CD4-positive, alpha-beta T cell treated with Interleukin-4 for 1 hour (primary cell): ENCODE measurements at regions not wholly inside any gene's neighbourhood (a gene's known extent, or its start where the extent isn't known, plus 50 kb on each side); places are given as distances from the start of the nearest gene placed in this dataset.
"Not testable (repeated sequence)": the region's sequence is repeated elsewhere in the genome, so short reads cannot be mapped to it uniquely, and the experiment has no call there.

Experiments
- DNase-seq, 2 donors: peaks; one replicate each; pipeline ENCODE4 v3.0.0-alpha.2; 2020 to 2022

DNA sequence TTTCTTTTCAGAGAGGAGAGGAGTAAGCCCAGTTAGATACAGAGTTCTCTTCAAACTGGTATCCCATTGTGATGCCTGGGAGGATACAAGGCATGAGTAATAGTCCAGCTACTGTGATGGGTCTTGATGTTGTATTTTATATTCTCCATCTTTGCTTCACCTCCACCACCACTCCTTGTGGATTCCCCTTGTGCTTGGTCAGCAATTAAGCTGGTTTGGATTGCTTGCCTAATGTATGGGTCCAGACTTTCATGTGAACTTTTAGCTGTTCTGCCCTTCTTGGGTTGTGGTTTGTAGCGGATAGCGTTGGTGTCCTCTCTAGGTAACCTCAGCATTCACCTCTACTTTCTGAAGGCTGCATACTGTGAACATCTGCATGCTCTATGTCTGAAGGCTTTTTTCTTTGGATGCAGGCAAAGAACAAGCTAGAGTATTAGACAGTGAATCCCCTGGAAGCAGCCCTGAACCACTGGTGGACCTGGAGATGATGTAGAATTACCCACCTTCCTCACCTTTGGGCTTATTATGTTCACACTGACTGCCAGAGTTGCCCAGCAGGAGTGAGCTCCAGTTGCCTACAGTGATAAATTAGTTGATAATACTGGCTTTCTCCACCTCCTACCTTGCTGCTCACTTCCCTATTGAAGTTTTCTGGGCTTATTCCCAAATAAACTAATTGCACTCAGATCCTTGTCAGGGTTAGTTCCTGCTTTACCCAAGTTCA is 126.5 kb upstream of the MTPN start:
- DNase-seq: no peak

DNA sequence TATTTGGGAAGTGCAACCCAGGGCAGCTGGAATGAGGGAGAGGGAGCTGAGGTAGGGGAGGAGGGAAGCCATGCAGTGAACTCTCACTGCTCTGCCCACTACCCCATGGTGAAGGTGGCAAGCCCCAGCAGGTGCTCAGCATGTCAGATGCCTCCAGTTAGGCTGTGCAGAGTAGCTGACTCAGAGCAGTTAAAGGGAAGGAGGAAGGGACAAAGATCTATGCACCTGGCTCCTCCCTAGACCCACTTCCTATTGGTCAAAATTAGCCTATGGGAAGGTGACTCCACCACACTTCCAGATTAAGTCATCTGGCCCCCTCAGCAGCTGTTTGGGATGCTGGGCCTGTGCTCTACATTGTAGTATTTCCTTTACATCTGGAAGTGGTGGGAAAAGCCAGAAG is 125.7 kb upstream of the MTPN start:
- DNase-seq: no peak

DNA sequence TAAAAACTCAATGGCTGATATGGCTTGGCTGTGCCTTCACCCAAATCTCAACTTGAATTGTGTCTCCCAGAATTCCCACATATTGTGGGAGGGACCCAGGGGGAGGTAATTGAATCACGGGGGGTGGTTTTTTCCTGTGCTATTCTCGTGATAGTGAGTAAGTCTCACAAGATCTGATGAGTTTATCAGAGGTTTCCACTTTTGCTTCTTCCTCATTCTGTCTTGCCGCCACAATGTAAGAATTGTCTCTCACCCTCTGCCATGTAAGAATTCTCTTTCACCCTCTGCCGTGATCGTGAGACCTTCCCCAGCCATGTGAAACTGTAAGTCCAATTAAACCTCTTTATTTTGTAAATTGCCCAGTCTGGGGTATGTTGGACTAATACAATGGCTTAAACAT is 115.6 kb upstream of the MTPN start:
- DNase-seq: not testable (repeated sequence)

DNA sequence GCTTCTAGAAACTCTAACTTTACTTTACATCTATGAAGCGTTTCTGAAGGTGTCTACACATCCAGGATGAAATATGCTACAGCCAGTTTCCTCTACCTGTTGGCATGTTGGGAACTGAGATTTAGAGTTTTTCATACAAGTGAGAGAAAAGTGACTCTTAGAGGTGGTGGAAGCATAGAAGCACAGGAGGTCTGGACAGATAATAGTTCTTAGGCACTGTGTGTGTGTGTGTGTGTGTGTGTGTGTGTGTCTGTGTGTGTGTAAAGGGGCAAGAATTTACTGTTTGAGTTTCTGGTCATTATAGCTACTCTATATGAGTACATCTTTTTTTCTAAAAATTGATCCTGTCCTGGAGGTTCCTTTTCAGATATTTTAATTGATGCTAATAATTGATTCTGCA is 110.7 kb upstream of the MTPN start:
- no peak for DNase-seq

DNA sequence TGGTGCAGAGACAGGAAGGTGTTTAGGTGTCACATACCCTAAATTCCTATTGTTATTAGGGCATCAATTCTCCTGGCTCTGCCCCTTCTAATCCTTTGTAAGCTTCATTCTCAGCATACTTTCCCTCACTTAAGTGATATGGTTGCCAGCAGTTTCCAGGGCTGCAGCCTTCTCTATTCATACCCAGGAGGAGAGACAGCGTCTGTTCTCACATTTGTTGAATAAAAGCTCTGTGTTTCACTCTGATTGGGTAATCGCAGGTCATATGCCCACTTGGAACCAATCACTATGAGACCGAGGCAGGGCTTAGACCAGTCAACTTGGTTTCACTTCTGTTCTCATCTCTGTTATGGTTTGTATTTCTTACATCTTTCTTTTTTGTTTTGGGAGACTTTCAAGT is 109.6 kb upstream of the MTPN start:
- peak; percentile 47 to 59 for DNase-seq

DNA sequence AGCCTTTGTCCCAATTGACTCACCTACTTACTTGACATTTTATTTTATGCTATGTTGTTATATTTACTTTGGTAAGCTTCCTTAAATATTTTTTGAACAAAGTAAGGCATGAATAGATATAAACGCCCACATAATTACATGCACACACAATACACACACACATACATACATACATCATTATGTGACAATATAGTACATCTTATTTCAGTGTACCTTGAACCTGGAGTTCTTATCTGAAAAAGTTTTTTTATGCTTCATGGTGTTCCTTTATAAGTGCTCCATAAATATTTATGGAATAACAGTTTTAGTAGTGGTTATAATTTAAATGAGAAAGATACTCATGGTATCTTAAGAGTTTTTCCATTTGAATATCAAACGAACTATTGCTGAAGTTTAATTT is 102.8 kb upstream of the MTPN start:
- DNase-seq: no peak

DNA sequence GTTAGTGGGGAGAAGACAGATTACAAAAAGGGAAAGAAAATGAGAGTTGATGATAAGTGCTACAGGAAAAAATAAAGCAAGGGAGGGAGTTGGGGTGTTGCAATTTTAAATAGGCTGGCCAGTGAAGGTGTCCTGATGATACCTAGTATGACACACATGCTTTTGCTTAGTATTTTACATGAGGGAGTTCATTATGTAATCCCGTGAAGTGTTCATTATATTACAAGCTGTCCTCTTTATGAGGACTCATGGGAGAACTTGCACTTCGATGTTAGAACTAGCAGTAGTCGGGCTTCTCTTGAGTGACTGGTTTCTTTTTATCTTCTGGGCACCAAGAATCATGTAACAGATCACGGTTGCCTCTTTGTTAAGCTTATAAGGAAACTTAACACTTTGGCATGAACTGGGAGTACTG is 102.3 kb upstream of the MTPN start:
- DNase-seq: no peak

DNA sequence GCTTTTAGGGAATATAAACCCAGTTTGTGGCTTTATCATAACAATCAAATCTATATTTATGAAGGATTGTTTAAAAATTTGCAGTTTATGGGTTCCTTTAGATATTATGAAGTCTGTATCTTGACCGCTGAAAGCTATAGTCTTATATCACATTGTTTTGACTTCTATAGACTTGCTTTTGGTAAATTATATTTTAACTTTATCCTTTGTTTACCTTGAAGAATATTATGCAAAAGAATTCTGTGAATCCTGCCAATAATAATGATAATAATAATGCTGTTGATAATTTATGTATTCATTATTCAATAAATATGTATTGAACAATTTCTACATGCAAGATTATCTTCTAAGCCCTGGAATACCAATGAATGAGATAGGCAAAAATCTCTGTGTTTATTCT is 101.9 kb upstream of the MTPN start:
- DNase-seq: no peak

DNA sequence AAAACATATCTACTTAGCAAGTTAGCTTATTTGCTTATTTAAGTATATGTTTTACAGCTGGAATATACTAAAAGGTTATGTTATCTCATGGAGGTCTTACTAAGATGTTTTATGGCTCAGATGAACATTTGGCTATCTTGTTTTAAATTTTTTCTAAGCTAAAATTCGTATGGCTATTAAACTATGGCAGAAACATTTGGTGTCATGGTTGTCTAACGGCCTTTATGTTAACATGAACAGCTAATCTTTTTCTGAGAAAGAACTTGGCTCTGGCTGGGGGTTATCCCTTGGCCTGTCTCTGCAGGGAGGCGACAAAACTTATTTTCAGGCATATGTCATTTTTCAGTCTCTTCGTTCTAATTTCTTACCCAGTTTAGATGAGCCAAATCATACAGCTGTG is 101.5 kb upstream of the MTPN start:
- no peak for DNase-seq

DNA sequence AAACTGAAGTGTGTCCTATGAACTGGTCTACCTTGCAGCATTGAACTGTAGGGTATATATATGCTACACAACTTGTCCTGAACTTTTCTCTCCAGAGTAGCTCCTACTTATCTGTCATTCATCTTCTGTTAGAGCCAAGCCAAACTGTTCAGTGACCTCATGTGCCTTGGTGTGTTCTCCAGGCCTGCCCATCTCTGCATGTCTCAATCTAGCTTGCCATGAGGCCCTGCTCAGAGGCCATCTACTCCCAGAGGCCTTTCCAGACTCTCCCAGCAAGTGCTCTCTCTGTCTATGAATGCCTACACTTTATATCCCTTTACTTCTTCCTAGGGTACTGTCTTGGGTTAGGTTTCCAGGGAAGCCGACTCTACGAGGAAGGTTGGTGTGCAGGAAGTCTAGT is 99.8 kb upstream of the MTPN start:
- no peak for DNase-seq

DNA sequence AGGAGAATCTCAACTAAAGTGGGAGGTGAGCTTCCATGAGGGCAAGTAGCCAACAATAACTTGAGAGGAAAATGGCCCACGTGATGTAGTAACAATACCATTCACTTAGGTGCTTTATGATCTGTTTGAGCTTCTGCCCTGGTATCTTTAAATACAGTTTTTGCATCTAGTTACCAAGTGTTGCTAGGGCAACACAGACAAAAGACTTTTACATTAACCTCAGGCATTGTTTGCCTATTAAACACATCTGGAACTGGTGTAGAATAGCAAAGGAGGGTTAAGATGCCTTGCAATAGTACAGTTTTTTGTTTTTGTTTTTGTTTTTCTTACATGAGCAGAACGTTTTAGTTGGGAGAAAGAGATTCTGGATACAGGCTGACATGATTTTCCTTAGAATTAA is 97.7 kb upstream of the MTPN start:
- no peak for DNase-seq

DNA sequence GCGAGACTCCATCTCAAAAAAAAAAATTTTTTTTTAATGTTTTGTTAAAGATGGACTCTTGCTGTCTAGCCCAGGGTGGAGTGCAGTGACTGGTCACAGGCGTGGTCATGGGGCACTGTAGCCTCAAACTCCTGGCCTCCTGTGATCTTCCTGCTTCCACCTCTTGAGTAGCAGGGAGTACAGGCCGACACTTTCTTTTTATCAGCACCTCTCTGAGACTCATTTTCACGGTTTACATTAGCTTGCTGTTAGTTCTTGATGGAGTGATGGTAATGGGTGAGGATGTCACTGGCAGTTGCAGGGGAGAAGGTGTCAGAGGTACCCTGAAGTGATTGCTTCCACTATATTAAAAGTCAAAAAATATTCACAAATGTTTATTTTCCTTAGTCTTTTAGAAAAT is 95.3 kb upstream of the MTPN start:
- no peak for DNase-seq

DNA sequence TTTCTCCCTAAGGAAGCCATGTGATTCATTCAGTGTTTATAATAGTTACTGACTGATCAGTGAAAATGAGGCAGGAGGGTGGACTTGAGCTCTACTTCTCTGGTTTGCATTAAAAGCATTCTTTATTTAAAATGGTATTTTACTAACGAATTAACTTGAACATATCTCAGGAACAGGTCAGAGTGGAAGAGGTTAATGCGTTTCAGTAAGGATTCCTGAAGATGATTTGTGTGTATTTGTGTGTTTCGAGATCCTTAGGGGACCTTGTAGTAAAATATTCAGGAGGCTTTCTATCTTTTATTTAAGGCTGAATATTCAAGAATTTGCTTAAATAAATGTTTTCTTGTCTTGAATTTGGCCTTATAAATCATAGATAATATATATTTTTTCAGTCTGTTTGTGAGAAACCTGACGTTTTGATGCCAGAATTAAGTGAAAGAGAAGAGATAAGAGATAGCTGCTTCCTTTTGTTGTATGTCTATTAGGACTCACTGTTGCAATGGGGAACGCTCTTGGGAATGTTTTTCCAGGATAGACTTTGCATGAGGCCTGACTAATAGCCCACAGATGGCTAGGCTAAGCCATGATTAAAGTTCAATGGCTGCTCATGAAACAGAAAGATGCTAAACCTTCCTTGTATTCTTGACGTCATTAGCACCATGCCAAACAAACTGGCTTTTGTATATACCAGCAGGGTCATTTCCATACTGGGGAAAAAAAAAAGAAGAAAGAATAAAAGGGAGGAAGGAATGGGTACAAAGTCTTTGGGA is 93.8 kb upstream of the MTPN start:
- no peak for DNase-seq

DNA sequence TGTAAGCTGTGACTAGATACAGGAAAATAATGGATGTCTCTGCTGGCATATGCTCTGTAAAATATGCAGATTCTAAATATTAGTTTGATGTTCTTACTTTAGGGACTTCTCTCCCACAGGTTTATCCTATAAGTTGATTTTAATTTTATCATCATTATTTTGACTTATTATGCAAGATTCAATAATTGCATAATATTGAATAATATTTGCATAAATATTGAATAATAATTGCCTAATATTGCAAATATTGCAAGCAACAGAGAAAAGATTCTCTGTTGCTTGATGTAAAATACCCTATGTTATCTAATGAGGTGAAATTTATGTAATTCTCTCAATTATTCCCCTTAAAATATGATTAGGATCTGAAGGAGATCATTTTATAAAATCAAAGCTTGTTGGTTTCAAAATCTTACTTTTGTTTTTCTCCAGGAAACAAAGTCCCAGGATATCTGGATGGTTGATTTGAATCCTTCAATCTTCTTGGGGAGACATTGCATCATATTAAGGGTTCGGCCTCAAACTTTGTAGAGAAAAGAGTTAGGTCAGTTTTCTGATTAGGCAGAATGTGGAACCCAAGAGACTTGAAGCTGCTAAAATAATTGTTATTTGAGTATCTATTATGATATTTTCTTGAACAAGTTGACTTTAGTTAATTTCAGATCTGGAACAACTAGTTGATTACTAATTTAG is 92.8 kb upstream of the MTPN start:
- no peak for DNase-seq

DNA sequence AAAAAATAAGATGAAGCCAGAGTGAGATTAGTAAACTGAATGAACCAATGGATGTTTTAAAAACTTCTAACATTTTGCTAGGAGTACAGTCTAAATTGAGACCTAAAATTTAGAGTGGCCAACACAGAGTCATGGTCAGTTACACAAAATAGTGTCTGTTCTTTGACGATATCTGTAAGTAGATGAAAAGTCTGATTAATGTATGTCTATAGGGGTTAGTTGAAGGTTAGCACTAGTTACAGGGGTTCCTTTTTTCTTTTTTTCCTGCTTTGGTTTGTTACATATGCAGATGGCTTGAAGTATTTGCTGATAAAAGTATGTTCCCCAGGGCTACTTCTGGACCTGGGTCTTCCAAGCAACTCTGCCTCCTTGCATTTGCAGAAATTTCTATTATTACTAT is 90.1 kb upstream of the MTPN start:
- no peak for DNase-seq

DNA sequence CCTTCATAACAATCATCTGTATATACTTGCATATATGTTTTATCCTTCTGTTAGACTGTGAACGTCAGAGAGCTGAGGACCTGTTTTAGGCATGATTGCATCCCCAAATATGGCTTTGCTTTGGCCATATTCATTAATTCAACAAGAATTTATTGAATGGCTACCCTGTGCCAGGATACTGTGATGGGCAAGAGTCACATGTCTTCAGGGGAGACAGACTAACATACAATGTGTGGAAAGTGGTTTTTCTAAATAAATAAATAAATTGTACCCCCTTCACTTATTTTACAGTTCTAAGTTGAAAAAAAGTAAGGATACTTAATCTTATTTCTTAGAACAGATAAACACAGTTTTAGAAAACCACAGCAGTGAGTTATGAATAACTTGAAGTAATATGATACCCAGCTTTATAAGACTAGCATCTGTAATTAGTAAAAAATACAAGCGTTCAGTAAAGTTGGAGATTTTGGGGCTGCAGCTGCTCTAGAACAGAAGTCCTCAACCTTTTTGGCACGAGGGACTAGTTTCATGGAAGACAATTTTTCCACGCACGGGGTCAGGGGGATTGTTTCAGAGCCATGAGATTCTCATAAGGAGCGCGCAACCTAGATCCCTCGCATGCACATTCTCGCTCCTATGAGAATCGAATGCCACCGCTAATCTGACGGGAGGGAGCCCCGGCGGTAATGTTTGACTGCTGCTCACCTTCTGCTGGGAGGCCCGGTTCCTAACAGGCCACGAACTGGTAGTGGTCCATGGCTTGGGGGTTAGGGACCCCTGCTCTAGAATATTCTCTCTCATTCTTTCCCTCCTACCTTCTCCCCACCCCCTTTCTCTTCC is 89.4 kb upstream of the MTPN start:
- no peak for DNase-seq

DNA sequence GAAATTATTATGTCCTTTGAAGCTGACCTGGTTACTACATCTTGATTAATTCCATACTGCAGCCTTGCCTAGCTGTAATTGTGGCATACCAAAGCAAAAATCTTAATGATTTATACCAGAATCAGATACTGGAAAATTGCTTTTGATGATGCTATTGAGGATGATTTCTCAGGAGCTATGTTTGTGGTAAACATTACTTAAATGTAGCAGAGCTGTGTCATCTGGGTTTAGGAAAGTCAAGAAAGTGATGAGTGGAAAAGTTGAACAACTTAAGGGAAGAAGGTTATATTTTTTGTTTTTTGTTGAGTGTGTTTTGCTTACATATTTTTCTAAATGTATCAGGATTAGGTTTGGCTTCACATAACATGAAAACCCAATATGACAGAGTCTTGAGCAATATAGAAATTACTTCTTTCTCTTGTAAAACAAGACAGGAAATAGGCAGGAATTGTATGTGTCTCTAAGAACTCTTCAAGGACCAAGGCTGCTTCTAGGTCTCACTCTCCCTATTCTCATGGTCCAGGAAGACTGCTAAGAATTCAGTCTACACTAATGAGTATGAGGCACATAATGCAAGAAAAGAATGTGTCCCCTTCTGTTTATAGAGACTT is 87.6 kb upstream of the MTPN start:
- DNase-seq: no peak

DNA sequence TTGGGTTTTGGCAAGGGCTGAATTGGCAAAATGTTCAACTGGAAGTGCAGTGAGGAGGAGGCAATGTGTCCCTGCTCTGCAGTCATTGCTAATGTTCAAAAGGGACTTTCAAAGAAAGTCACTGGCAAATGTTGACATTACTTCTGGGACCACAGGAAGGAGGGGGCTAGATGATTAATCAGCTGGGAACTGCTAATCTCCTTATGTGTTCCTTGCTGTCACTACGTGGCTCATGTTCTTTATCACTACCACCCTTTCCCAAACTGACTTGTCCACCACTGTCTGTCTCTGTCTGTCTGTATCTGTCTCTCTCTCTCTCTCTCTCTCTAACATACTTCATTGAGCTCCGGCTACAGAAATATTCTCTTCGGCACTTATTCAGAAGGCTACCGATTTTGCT is 86.9 kb upstream of the MTPN start:
- DNase-seq: no peak

DNA sequence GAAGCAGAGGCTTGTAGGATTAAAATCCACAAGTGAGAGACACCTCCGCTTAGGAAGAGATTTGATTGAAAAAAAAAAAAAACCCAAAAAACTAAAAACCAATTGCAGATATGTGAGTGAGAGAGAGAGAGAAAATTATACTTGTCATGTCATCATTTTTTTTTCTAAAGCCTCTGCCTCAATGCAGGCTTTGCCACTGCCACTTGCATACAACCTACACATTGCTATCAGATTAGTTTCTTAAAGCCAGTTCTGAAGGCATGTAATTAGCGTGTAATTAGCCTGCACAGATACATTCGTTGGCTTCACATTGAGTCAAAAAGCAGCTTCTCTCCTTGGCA is 86.1 kb upstream of the MTPN start:
- no peak for DNase-seq

DNA sequence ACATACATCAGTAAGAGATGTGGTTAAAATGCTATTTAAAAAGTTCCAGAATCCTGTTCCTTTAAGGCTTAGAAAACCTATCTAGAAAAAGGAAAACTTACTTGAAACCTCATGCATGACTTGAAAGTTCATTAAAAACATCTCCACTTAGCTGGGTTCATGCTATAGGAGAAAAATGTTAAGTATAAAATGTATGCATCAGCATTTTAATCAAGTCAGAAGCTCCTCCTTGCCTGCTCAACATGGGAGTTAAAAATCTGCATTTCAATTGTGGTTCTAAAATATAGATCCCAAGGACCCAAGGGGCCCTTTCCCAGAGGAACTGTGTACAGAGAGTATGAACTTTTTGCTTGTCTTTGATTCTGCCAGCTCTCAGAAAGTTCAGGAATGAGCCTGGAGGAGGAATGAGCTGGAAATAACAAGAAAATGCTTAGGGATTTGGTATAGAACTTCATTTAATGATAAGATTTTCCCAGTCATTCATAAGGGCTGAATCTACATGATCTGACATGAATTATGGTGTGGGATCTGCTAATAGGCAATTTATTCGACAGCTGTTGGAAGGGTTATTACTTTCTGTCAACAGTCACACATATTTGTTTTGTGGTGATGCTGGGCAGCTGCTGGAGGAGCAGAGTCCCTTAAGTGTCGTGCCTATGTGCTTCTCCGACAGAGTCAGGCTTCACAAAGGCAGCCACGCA is 85.6 kb upstream of the MTPN start:
- no peak for DNase-seq

DNA sequence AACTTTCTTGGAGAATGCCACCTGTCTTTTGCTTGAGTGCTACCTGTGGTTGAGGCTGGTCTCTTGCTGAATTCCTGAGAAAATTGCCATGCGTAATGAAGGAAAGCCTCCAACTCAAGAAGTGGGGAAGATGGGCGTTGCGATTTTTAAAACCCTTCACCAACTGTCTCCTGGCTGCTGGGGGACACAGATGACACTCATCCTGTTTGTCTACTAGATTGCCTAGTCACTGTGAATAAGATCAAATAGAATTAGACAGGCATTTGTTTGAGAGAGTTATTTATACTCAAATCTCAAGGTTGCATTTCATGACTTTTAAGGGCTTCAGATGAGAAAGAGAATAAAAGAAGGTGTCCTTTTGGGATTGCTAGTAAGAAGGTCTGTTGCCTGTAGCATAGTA is 84.3 kb upstream of the MTPN start:
- no peak for DNase-seq

DNA sequence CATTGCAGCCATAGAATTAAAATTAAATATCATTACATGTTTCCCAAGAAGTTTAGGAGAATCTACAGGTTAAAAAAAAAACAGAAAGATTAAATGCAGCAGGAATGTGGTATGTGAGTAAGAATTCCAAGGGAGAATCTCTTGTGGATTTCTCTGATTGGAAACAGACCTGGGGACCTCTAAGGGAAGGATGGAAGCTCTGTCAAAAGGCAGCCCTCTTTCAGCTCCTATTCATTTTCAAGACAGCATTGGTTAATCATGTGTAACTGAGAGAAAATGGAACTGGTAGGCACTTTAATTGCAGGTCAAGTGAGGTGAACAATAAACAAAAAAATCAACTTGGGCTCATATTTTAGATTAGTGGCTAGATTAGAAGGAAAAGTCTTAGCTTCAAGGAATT is 81.4 kb upstream of the MTPN start:
- no peak for DNase-seq
